PC-9 (cell line): ENCODE measurements at regions not wholly inside any gene's neighbourhood (a gene's known extent, or its start where the extent isn't known, plus 50 kb on each side); places are given as distances from the start of the nearest gene placed in this dataset.

Source experiments
- EZH2 ChIP-seq: fragments of 200-600 bp; sonication (generic); IDR thresholded peaks from 2 replicates; pipeline ENCODE4 v1.8.0; 2017; ENCODE audit warnings: antibody characterized with exemption, low read depth
- TF ChIP-seq, protein P1 (sequence below): fragments of 200-600 bp; sonication (generic); conservative IDR thresholded peaks from 2 replicates; pipeline ENCODE4 v1.6.1; 2017; ENCODE audit warnings: mixed run types, antibody characterized with exemption, mild to moderate bottlenecking, moderate library complexity

GRCh38 chr4:112029771-112030171 is 115.5 kb upstream of the FAM241A start:
- TF ChIP-seq, protein P1, sequence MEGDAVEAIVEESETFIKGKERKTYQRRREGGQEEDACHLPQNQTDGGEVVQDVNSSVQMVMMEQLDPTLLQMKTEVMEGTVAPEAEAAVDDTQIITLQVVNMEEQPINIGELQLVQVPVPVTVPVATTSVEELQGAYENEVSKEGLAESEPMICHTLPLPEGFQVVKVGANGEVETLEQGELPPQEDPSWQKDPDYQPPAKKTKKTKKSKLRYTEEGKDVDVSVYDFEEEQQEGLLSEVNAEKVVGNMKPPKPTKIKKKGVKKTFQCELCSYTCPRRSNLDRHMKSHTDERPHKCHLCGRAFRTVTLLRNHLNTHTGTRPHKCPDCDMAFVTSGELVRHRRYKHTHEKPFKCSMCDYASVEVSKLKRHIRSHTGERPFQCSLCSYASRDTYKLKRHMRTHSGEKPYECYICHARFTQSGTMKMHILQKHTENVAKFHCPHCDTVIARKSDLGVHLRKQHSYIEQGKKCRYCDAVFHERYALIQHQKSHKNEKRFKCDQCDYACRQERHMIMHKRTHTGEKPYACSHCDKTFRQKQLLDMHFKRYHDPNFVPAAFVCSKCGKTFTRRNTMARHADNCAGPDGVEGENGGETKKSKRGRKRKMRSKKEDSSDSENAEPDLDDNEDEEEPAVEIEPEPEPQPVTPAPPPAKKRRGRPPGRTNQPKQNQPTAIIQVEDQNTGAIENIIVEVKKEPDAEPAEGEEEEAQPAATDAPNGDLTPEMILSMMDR = no peak
- no peak for TF ChIP-seq EZH2
